ENCODE measurements at regions not wholly inside any gene's neighbourhood (a gene's known extent, or its start where the extent isn't known, plus 50 kb on each side); places are given as distances from the start of the nearest gene placed in this dataset.
"Not testable (repeated sequence)": the region's sequence is repeated elsewhere in the genome, so short reads cannot be mapped to it uniquely, and the experiment has no call there.

DNA sequence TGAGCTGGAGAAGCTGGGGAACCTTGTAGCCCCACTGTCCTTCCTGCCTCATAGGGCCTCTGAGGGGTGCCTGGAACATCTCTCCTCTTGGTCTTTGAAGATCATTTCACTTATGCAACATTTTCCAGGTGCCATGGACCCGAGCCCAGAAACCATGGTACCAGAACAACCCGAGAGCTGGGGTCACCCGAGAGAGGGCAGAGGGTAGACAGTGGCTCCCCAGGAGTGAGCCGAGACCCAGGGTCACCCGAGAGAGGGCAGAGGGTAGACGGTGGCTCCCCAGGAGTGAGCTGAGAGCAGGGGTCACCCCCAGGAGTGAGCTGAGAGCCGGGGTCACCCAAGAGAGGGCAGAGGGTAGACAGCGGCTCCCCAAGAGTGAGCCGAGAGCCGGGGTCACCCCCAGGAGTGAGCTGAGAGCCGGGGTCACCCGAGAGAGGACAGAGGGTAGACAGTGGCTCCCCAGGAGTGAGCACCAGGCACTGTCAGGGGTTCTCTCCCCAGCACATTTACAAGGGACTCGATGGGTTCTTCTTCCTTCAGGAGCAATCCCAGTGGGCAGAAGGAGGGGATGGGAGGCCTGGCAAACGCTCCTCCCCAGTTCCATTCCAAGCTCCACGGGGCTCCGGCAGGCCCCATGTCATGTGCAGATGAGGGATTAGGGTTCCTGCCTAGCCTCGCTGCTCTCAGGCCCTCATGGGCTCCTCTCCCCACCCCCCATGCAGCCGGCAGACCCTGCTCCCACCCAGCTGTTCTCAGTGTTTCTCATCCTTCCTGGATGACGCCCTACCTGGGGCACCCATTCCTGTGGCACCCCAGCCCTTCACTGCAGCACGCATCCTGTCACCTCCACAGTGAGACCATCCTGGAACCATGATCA, 163.5 kb downstream of the RTP5 start:
- Mint-ChIP-seq H3K27ac (no peak overlapping the region), H3K4me3 (no peak overlapping the region), H3K9me3 (no peaks in the 10 kb centered on the region), H3K27me3 (peaks cover 64 to 77% of the 10 kb centered on the region in 2 donors), H3K36me3 (peaks cover 1 to 9% of the 10 kb centered on the region in 2 donors), H3K4me1 (peaks cover 13% of the 10 kb centered on the region in 2 donors)
- DNase-seq (no peak), ATAC-seq (replicated peaks) (no peak)

DNA sequence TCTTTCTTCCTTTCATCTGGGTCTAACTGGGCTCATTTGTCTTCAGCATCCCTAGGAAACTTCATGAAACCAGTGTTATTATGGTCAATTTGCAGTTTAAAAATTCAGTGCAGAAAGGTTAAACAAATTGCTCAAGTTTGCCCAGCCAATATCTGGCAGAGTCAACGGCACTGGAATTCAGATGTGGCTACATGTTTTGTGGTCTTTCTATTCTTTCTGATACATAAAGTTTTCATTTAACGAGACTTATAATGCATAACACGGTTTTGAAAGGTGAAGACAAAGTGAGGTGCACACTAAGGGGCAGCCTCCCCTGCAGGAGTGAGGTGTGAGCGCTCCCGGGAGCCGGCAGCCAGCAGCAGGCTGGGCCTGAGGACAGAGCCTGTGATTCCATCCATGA, 164.6 kb downstream of the RTP5 start:
- Mint-ChIP-seq H3K9me3 (no peaks in the 10 kb centered on the region), H3K4me1 (peaks cover 13% of the 10 kb centered on the region in 2 donors), H3K4me3 (no peak overlapping the region), H3K27me3 (peaks cover 66 to 79% of the 10 kb centered on the region in 2 donors), H3K36me3 (peaks cover 0 to 4% of the 10 kb centered on the region in 2 donors), H3K27ac (no peak overlapping the region)
- no peak for ATAC-seq (replicated peaks)
- no peak for DNase-seq

DNA sequence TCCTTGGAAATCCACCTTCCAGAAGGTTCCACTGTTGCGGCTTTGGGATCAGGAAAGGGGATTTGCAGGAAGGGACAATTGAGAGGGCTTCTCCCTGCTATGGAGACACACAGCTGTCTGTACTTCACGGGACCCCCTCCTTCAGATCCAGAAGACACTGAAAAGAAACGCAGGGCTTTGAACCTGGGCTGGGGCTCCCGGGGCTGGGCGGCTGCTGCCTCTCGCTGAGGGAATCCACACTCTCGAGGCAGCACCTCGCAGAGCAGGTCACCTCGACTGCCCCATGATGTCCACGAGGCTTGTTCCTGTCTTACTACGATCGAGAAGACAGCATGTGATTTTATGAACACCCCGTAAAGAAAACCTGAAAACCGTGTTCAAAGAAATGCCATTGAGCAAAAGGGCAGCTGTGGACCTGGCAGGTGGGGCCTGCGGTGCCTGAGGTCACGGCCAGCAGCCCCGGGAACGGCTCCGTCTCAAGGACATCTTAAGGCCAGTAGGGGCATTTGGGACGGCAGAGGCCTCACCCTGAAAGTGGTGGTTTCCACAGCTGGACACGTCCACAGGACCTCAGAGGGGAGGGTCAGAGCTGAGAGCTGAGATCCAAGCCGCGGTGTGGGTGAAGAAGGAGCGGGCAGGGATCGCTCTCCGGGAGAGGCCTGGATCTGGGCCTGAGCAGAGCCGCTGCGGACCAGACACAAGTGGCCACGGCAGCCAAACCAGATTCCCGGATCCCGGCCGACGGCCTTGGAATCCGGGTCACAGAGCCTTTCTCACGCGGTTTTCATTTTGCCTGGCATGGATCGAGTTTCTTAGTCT, 165.7 kb downstream of the RTP5 start:
- peaks cover 63 to 73% of the 10 kb centered on the region in 2 donors for H3K27me3 Mint-ChIP-seq
- H3K27ac Mint-ChIP-seq, result no peak overlapping the region
- peaks cover 10 to 13% of the 10 kb centered on the region in 2 donors for H3K4me1 Mint-ChIP-seq
- peaks cover 0 to 6% of the 10 kb centered on the region in 2 donors for H3K36me3 Mint-ChIP-seq
- H3K9me3 Mint-ChIP-seq, result no peaks in the 10 kb centered on the region
- no peak for ATAC-seq (replicated peaks)
- H3K4me3 Mint-ChIP-seq, result no peak overlapping the region
- DNase-seq, result no peak

DNA sequence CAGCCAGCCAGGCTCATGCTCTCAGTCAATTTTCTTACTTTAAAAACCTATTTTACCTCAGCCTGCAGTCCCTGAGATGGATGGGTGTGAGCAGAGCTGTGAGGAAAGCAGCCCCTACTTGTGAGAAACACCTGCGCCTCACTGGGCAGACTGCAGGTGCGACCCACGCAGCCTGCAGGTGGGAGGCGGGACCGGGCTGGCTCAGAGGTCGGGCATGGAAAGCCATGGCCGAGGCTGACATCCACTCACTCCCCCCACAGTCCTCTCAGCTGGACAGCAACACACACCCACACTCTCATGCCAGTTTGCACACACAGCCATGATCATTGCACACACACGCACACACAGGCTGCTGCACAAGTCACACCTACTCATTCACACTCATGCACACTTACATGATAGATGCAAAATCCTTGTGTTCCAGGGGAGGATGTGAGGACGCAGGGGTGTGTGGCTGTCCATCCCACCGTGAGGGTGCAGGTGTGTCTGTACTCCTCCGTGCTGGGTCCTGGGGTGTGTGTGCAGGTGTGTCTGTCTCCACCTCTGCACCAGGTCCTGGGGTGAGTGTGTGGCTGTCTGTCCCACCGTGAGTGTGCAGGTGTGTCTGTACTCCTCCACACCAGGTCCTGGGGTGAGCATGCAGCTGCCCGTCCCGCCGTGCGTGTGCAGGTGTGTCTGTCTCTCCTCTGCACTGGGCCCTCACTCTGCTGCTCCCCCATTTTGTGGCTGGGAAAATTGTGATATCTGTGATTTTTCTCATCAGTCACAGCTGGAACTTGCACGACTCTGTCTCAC, 166.5 kb downstream of the RTP5 start:
- peaks cover 59 to 67% of the 10 kb centered on the region in 2 donors for H3K27me3 Mint-ChIP-seq
- ATAC-seq (replicated peaks) (no peak), DNase-seq (no peak)
- H3K27ac Mint-ChIP-seq, result no peak overlapping the region
- H3K4me3 Mint-ChIP-seq, result no peak overlapping the region
- peaks cover 0 to 3% of the 10 kb centered on the region in 2 donors for H3K36me3 Mint-ChIP-seq
- peaks cover 8 to 11% of the 10 kb centered on the region in 2 donors for H3K4me1 Mint-ChIP-seq
- no peaks in the 10 kb centered on the region for H3K9me3 Mint-ChIP-seq

DNA sequence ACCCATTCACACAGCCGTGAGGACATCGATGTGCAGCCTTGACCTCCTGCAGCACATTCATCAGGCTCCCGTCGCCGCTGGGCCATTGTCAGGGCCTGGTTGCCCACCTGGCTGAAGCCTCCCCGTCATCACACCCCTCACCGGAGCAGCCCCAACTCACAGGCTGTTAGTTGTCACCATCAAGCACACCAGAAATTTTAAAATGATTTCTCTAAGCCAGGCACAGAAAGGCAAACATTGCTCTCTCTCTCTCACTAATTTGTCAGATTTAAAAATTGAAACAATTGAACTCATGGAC, 167.1 kb downstream of the RTP5 start:
- Mint-ChIP-seq H3K9me3 (no peaks in the 10 kb centered on the region), H3K27me3 (peaks cover 53 to 67% of the 10 kb centered on the region in 2 donors), H3K4me1 (peaks cover 3 to 6% of the 10 kb centered on the region in 2 donors), H3K27ac (no peak overlapping the region), H3K4me3 (no peak overlapping the region), H3K36me3 (peaks cover 0 to 3% of the 10 kb centered on the region in 2 donors)
- DNase-seq, result no peak
- no peak for ATAC-seq (replicated peaks)

DNA sequence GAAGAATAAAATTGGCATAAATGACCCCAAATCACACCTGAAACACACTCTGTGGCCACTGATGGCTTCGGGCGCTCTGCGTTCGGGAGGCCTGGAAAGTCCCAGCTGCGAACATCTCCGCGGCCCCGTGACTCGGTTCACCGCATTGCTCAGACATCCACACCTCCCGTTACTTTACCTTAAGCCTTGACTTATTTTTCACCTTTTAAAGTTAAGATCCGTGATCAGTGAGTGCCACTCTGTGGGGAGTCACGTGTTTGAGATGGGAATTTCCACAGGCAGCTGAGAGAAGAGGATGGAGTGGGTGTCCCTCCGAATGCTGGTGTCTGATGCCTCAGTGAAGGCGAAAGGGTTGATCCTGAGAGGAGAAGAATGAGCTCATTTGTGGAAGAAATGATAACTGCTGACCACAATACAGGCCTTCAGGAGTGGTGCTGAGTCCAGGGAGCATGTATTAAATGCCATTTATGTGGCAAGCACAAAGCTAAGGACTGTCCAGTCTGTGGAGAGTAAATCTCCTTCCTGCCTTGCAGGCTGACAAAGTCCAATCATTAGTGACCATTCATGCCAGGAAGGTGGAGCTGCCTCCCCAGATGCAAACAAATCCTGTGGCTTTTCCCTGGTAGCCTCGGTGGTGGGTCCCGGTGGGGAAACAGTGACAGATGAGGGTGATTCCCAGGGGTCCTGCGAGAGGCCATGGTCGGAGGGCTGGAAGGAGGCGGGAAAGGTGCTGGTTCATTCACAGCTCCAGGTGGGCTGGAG, 168.8 kb downstream of the RTP5 start:
- Mint-ChIP-seq H3K9me3 (no peaks in the 10 kb centered on the region), H3K4me3 (no peak overlapping the region), H3K36me3 (peaks cover 0 to 8% of the 10 kb centered on the region in 2 donors), H3K27me3 (peaks cover 52 to 61% of the 10 kb centered on the region in 2 donors), H3K4me1 (no peaks in the 10 kb centered on the region), H3K27ac (no peak overlapping the region)
- ATAC-seq (replicated peaks), result no peak
- no peak for DNase-seq

DNA sequence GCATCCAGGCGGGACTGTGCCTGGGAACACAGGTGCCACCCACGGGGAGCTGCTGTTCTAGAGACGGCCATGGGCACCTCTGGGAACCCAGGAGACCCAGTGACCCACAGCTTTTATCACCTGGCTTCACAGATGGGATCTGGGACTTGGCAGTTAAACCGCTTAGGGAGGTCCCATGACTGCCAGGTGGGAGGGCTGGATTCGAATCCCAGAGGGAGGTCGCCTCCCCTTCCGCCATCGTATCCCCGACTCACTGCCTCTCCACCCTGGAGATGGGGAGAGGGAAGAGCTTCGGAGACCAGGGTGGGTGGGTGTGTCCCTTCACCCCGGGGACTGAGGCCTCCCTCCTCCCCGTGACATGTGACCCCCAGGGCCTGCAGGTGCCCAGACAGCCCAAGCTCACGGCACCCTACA, 169.4 kb downstream of the RTP5 start:
- Mint-ChIP-seq H3K27me3 (peaks cover 50 to 61% of the 10 kb centered on the region in 2 donors), H3K27ac (no peak overlapping the region), H3K4me3 (no peak overlapping the region), H3K4me1 (no peaks in the 10 kb centered on the region), H3K36me3 (peaks cover 0 to 12% of the 10 kb centered on the region in 2 donors), H3K9me3 (no peaks in the 10 kb centered on the region)
- no peak for ATAC-seq (replicated peaks)
- DNase-seq, result no peak

DNA sequence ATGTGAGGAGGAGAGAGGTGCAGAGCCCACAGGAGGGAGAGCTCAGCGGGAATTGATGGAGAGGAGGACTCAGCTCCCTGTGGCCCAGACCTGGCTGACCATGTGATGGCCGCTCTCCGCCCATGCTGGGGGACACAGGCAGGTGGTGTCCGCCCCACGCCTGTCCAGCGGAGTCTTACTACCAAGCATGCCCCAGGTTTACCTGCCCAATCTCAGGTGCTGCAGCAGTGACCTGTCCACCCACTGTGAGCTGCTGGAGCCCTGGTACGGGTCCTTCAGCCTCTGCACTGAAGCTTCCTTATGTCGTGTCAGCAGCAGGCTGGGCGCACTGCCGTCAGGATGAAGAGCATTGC, 170.8 kb downstream of the RTP5 start:
- H3K9me3 Mint-ChIP-seq, result peaks cover 0 to 4% of the 10 kb centered on the region in 2 donors
- peaks cover 3 to 16% of the 10 kb centered on the region in 2 donors for H3K36me3 Mint-ChIP-seq
- peak overlapping the region; percentile 26 for H3K27ac Mint-ChIP-seq
- no peak overlapping the region for H3K4me3 Mint-ChIP-seq
- H3K27me3 Mint-ChIP-seq, result peaks cover 50 to 63% of the 10 kb centered on the region in 2 donors
- peaks cover 0 to 3% of the 10 kb centered on the region in 2 donors for H3K4me1 Mint-ChIP-seq
- DNase-seq (no peak), ATAC-seq (replicated peaks) (no peak)

DNA sequence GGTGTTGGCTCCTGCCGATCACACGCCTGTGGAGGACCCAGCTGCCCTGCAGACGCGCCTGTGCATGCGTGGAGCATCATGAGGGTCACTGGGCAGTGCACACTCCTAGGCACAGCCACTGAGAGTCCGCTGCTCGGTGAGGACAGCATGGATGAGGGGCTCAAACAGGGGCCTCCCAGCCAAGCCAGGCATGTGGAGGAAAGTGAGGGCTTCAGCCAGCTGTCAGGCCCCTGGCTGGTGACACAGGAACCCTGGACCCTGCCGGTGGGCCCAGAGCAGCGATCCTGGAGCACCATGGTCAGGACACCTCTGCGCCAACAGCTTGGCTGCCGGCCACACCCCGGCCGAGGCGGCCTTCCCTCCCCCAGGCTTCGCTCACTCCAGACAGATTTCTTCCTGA, 171.2 kb downstream of the RTP5 start:
- ATAC-seq (replicated peaks), result no peak
- Mint-ChIP-seq H3K4me1 (peaks cover 0 to 3% of the 10 kb centered on the region in 2 donors), H3K9me3 (peaks cover 0 to 4% of the 10 kb centered on the region in 2 donors), H3K36me3 (peaks cover 3 to 16% of the 10 kb centered on the region in 2 donors), H3K27ac (no peak overlapping the region), H3K27me3 (peaks cover 49 to 60% of the 10 kb centered on the region in 2 donors), H3K4me3 (no peak overlapping the region)
- DNase-seq, result no peak

DNA sequence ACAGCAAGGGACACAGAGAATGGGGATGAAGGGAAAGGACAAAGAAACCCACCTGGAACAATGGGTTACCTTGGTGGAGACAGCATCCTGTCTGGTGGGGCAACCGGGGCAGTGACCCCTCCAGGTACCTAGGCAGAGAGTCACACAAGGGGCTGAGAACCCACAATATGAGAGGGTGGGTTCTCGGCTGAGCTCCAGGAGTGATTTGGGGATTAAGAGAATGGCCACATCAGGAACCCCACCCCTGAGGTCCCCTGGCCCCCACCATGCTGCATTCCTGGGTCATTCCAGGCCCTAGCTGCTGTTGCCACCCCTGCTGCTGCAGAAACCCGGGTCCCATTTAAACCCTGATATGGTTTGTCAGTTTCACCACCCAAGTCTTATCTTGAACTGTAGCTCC, 172.3 kb downstream of the RTP5 start:
- peaks cover 43 to 57% of the 10 kb centered on the region in 2 donors for H3K27me3 Mint-ChIP-seq

DNA sequence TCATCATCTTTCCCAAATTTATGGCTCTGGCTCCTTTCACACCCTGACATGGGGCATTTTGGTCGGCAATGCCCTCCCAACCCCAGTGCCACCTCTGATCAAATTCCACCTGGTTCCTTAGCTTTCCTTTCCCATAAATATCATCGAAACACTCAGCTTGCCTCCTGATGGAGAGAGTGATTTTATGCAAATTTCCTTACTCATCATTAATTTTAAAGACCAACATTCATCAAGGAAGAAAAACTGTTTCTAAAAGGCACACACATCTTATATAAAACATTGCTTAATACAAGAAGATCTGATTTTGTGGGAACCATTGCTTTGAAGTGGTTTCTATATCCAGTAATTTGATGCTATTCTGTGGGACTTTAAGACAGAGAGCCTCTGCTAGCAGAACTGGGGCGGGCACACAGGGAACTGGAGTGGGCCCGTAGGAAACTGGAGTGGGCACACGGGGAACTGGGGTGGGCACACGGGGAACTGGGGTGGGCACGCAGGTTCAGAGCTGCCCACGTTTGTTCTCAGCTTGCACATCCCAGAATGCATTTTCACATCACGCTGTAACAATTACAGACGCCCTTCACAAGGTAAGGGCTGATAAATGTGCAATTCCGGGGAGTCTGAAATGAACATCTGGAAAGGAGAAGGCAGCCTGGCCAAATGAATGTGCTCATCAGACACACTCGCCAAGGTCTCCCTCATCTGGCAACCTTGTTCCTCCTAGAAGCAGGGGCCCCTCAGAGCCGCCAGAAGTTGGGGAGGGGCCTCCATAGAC, 174.2 kb downstream of the RTP5 start:
- DNase-seq (no peak), ATAC-seq (replicated peaks) (no peak)
- Mint-ChIP-seq H3K4me1 (peaks cover 0 to 5% of the 10 kb centered on the region in 2 donors), H3K27me3 (peaks cover 40 to 53% of the 10 kb centered on the region in 2 donors), H3K36me3 (peaks cover 3 to 16% of the 10 kb centered on the region in 2 donors), H3K4me3 (no peak overlapping the region), H3K27ac (no peak overlapping the region), H3K9me3 (peaks cover 0 to 4% of the 10 kb centered on the region in 2 donors)

More for the DNA sequence above, 172.3 kb downstream of the RTP5 start:
- DNase-seq, result no peak
- Mint-ChIP-seq H3K27ac (no peak overlapping the region), H3K36me3 (peaks cover 3 to 16% of the 10 kb centered on the region in 2 donors), H3K4me3 (no peak overlapping the region), H3K4me1 (peaks cover 0 to 5% of the 10 kb centered on the region in 2 donors), H3K9me3 (peaks cover 0 to 4% of the 10 kb centered on the region in 2 donors)
- ATAC-seq (replicated peaks), result no peak

DNA sequence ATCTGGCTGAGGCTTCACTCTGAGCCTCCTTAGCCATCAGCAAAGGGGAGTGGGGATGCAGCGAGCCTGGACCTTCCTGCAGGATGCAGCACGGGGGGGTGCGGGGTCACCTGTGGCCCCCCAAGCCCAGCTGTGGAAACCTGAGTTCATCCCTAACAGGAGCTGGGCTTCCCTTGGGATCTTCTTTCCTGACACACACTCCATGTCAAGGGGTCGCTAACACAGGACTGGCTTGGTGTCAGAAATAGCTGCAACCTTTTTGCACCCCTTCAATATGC, 174.7 kb downstream of the RTP5 start:
- H3K27ac Mint-ChIP-seq, result no peak overlapping the region
- H3K27me3 Mint-ChIP-seq, result peaks cover 40 to 50% of the 10 kb centered on the region in 2 donors
- H3K4me3 Mint-ChIP-seq, result no peak overlapping the region
- DNase-seq, result no peak
- H3K36me3 Mint-ChIP-seq, result peaks cover 3 to 16% of the 10 kb centered on the region in 2 donors
- H3K4me1 Mint-ChIP-seq, result peaks cover 0 to 5% of the 10 kb centered on the region in 2 donors
- ATAC-seq (replicated peaks), result no peak
- H3K9me3 Mint-ChIP-seq, result peaks cover 0 to 4% of the 10 kb centered on the region in 2 donors

DNA sequence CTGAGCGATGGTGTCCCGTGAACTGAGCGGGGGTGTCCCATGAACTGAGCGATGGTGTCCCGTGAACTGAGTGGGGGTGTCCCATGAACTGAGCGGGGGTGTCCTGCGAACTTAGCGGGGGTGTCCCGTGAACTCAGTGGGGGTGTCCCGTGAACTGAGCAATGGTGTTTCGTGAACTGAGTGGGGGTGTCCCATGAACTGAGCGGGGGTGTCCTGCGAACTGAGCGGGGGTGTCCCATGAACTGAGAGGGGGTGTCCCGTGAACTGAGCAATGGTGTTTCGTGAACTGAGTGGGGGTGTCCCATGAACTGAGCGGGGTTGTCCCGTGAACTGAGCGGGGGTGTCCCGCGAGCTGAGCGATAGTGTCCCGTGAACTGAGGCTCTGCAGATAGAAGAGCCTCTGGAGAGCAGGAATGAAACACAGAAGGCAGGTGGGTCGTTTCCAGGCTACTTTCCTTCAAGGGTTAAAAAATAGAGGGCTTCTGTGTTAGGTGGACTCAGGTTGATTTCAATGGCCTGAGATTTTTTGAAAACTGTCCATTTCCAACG, 176.1 kb downstream of the RTP5 start:
- H3K9me3 Mint-ChIP-seq, result not testable (repeated sequence)

More for the DNA sequence above, 176.1 kb downstream of the RTP5 start:
- not testable (repeated sequence) for DNase-seq; ATAC-seq (replicated peaks); H3K4me1 Mint-ChIP-seq; H3K4me3 Mint-ChIP-seq; H3K27ac Mint-ChIP-seq
- peaks cover 3 to 13% of the 10 kb centered on the region in 2 donors for H3K36me3 Mint-ChIP-seq
- H3K27me3 Mint-ChIP-seq, result peaks cover 31 to 43% of the 10 kb centered on the region in 2 donors
